ENCODE measurements at regions not wholly inside any gene's neighbourhood (a gene's known extent, or its start where the extent isn't known, plus 50 kb on each side); places are given as distances from the start of the nearest gene placed in this dataset.

DNA sequence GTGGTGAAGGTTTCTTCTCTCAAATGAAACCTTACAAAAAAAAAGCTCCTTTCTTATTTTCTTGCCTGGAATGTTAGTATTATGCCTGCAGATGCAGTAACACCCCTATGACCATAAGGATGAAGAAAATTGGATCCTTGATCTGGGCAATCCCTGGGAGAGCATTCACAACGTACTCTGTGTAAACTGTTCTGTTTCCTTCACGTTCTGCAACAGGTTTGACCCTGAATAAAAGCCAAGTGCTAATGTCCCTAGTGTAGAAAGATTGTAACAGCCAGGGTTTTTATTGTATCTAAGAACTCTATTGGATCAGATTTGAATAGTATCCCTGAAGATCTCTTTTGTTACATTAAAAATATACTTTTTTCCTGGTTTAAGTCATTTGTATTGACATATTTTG lies 1639.6 kb upstream of the ACO1 start (continued):
- TF ChIP-seq, protein P1, sequence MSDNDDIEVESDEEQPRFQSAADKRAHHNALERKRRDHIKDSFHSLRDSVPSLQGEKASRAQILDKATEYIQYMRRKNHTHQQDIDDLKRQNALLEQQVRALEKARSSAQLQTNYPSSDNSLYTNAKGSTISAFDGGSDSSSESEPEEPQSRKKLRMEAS (CRISPR knock-in tag; IDR thresholded peaks at IDR 0.05), result no peak
- TF ChIP-seq BRD9 (IDR thresholded peaks at IDR 0.05; ENCODE audit: low read depth, partially characterized antibody) (no peak), PML (IDR thresholded peaks at IDR 0.05; ENCODE audit: low read length) (no peak), ZNF23 (CRISPR knock-in tag; IDR thresholded peaks at IDR 0.05) (no peak)
- TF ChIP-seq, protein P2, sequence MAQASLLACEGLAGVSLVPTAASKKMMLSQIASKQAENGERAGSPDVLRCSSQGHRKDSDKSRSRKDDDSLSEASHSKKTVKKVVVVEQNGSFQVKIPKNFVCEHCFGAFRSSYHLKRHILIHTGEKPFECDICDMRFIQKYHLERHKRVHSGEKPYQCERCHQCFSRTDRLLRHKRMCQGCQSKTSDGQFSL (CRISPR knock-in tag; IDR thresholded peaks at IDR 0.05), result no peak
- TF ChIP-seq, protein P2 (tag; IDR thresholded peaks at IDR 0.05), result no peak
- TF ChIP-seq, protein P3, sequence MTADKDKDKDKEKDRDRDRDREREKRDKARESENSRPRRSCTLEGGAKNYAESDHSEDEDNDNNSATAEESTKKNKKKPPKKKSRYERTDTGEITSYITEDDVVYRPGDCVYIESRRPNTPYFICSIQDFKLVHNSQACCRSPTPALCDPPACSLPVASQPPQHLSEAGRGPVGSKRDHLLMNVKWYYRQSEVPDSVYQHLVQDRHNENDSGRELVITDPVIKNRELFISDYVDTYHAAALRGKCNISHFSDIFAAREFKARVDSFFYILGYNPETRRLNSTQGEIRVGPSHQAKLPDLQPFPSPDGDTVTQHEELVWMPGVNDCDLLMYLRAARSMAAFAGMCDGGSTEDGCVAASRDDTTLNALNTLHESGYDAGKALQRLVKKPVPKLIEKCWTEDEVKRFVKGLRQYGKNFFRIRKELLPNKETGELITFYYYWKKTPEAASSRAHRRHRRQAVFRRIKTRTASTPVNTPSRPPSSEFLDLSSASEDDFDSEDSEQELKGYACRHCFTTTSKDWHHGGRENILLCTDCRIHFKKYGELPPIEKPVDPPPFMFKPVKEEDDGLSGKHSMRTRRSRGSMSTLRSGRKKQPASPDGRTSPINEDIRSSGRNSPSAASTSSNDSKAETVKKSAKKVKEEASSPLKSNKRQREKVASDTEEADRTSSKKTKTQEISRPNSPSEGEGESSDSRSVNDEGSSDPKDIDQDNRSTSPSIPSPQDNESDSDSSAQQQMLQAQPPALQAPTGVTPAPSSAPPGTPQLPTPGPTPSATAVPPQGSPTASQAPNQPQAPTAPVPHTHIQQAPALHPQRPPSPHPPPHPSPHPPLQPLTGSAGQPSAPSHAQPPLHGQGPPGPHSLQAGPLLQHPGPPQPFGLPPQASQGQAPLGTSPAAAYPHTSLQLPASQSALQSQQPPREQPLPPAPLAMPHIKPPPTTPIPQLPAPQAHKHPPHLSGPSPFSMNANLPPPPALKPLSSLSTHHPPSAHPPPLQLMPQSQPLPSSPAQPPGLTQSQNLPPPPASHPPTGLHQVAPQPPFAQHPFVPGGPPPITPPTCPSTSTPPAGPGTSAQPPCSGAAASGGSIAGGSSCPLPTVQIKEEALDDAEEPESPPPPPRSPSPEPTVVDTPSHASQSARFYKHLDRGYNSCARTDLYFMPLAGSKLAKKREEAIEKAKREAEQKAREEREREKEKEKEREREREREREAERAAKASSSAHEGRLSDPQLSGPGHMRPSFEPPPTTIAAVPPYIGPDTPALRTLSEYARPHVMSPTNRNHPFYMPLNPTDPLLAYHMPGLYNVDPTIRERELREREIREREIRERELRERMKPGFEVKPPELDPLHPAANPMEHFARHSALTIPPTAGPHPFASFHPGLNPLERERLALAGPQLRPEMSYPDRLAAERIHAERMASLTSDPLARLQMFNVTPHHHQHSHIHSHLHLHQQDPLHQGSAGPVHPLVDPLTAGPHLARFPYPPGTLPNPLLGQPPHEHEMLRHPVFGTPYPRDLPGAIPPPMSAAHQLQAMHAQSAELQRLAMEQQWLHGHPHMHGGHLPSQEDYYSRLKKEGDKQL (CRISPR knock-in tag; IDR thresholded peaks at IDR 0.05; ENCODE audit: borderline replicate concordance), result no peak
- TF ChIP-seq, protein P4, sequence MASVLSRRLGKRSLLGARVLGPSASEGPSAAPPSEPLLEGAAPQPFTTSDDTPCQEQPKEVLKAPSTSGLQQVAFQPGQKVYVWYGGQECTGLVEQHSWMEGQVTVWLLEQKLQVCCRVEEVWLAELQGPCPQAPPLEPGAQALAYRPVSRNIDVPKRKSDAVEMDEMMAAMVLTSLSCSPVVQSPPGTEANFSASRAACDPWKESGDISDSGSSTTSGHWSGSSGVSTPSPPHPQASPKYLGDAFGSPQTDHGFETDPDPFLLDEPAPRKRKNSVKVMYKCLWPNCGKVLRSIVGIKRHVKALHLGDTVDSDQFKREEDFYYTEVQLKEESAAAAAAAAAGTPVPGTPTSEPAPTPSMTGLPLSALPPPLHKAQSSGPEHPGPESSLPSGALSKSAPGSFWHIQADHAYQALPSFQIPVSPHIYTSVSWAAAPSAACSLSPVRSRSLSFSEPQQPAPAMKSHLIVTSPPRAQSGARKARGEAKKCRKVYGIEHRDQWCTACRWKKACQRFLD (CRISPR knock-in tag; IDR thresholded peaks at IDR 0.05), result no peak

Data from K562 (cell line).